ENCODE measurements at regions not wholly inside any gene's neighbourhood (a gene's known extent, or its start where the extent isn't known, plus 50 kb on each side); places are given as distances from the start of the nearest gene placed in this dataset.
"Not testable (repeated sequence)": the region's sequence is repeated elsewhere in the genome, so short reads cannot be mapped to it uniquely, and the experiment has no call there.

GRCh38 chr17:27944546-27945332 lies 51.6 kb upstream of the LYRM9 start:
- no peak for DNase-seq (ENCODE audit: low read depth)

- no peak for DNase-seq (ENCODE audit: low read depth)
Observed at GRCh38 chr17:27945333-27945616, 52.1 kb upstream of the LYRM9 start.

- no peak for DNase-seq (ENCODE audit: low read depth)
Observed at GRCh38 chr17:27945953-27946352, 52.8 kb upstream of the LYRM9 start.

GRCh38 chr17:27946513-27946912 lies 53.3 kb upstream of the LYRM9 start:
- no peak for DNase-seq (ENCODE audit: low read depth)

- DNase-seq (ENCODE audit: low read depth), result no peak
Observed at GRCh38 chr17:27947005-27947406, 53.8 kb upstream of the LYRM9 start.

- DNase-seq (ENCODE audit: low read depth), result no peak
Observed at GRCh38 chr17:27949304-27949703, 56.1 kb upstream of the LYRM9 start.

- DNase-seq (ENCODE audit: low read depth), result not testable (repeated sequence)
Observed at GRCh38 chr17:27950225-27950624, 57.1 kb upstream of the LYRM9 start.

GRCh38 chr17:27950995-27951394 lies 57.8 kb upstream of the LYRM9 start:
- no peak for DNase-seq (ENCODE audit: low read depth)

GRCh38 chr17:27951872-27952271 lies 58.7 kb upstream of the LYRM9 start:
- DNase-seq (ENCODE audit: low read depth), result no peak

GRCh38 chr17:27952366-27952765 lies 59.2 kb upstream of the LYRM9 start:
- DNase-seq (ENCODE audit: low read depth), result no peak

- DNase-seq (ENCODE audit: low read depth), result no peak
Observed at GRCh38 chr17:27954548-27955495, 61.7 kb upstream of the LYRM9 start.

- no peak for DNase-seq (ENCODE audit: low read depth)
Observed at GRCh38 chr17:27956601-27957445, 63.7 kb upstream of the LYRM9 start.

- DNase-seq (ENCODE audit: low read depth), result not testable (repeated sequence)
Observed at GRCh38 chr17:27957446-27957793, 64.3 kb upstream of the LYRM9 start.

GRCh38 chr17:27958708-27959381 lies 65.7 kb upstream of the LYRM9 start:
- no peak for DNase-seq (ENCODE audit: low read depth)

GRCh38 chr17:27959382-27959709 lies 66.2 kb upstream of the LYRM9 start:
- no peak for DNase-seq (ENCODE audit: low read depth)

- DNase-seq (ENCODE audit: low read depth), result no peak
Observed at GRCh38 chr17:27960183-27960849, 67.2 kb upstream of the LYRM9 start.

GRCh38 chr17:27962581-27962980 lies 69.4 kb upstream of the LYRM9 start:
- DNase-seq (ENCODE audit: low read depth), result not testable (repeated sequence)

- no peak for DNase-seq (ENCODE audit: low read depth)
Observed at GRCh38 chr17:27965224-27965623, 72.1 kb upstream of the LYRM9 start.

GRCh38 chr17:27968206-27968732 lies 74.2 kb upstream of the NLK start:
- DNase-seq (ENCODE audit: low read depth), result peak; percentile 90

GRCh38 chr17:27970587-27970986 lies 71.9 kb upstream of the NLK start:
- no peak for DNase-seq (ENCODE audit: low read depth)

Measured in CMK (cell line).